ENCODE measurements at regions not wholly inside any gene's neighbourhood (a gene's known extent, or its start where the extent isn't known, plus 50 kb on each side); places are given as distances from the start of the nearest gene placed in this dataset.

- no peak overlapping the region for H3K4me2 ChIP-seq (ENCODE audit: insufficient read depth, low read length)
- no peaks in the 10 kb centered on the region for H3K9me3 ChIP-seq (ENCODE audit: insufficient read depth, low read length, severe bottlenecking)
- TF ChIP-seq CTCF (IDR thresholded peaks at IDR 0.05; ENCODE audit: borderline replicate concordance, extremely low read depth, low read length, poor library complexity, severe bottlenecking) (no peak), EZH2 (IDR thresholded peaks at IDR 0.05; ENCODE audit: borderline replicate concordance, low read depth, low read length, severe bottlenecking) (no peak)
- ATAC-seq (ENCODE audit: insufficient read depth, low read depth) (no peak), DNase-seq (no peak)
- H3K4me3 ChIP-seq (ENCODE audit: low read depth in 1 of 2, low read length in 2 of 2) = no peak overlapping the region
- H2AFZ ChIP-seq (ENCODE audit: low read depth, low read length) = no peak overlapping the region
- no peaks in the 10 kb centered on the region for H3K79me2 ChIP-seq (ENCODE audit: insufficient read depth, low read length)
- no peak overlapping the region for H3K27ac ChIP-seq (ENCODE audit: low read length)
- no peaks in the 10 kb centered on the region for H3K36me3 ChIP-seq (ENCODE audit: insufficient read depth, low read length)
- H3K4me1 ChIP-seq (ENCODE audit: insufficient read depth, low read length) = no peaks in the 10 kb centered on the region
- H4K20me1 ChIP-seq (ENCODE audit: insufficient read depth, low read length) = no peaks in the 10 kb centered on the region
- peaks cover 6% of the 10 kb centered on the region for H3K27me3 ChIP-seq (ENCODE audit: insufficient read depth, low read length, poor library complexity)
- H3K9ac ChIP-seq (ENCODE audit: low read depth, low read length) = no peak overlapping the region
These were observed 274.7 kb upstream of the CTNNB1 start for GRCh38 chr3:40924559-40925141.

- Histone ChIP-seq H3K27me3 (ENCODE audit: insufficient read depth, low read length, poor library complexity) (peaks cover 6% of the 10 kb centered on the region), H4K20me1 (ENCODE audit: insufficient read depth, low read length) (no peaks in the 10 kb centered on the region), H3K9ac (ENCODE audit: low read depth, low read length) (no peak overlapping the region), H3K4me3 (ENCODE audit: low read depth in 1 of 2, low read length in 2 of 2) (no peak overlapping the region), H3K79me2 (ENCODE audit: insufficient read depth, low read length) (no peaks in the 10 kb centered on the region), H3K9me3 (ENCODE audit: insufficient read depth, low read length, severe bottlenecking) (no peaks in the 10 kb centered on the region), H3K4me2 (ENCODE audit: insufficient read depth, low read length) (no peak overlapping the region), H3K36me3 (ENCODE audit: insufficient read depth, low read length) (no peaks in the 10 kb centered on the region), H2AFZ (ENCODE audit: low read depth, low read length) (no peak overlapping the region), H3K27ac (ENCODE audit: low read length) (no peak overlapping the region), H3K4me1 (ENCODE audit: insufficient read depth, low read length) (no peaks in the 10 kb centered on the region)
- TF ChIP-seq EZH2 (IDR thresholded peaks at IDR 0.05; ENCODE audit: borderline replicate concordance, low read depth, low read length, severe bottlenecking) (no peak), CTCF (IDR thresholded peaks at IDR 0.05; ENCODE audit: borderline replicate concordance, extremely low read depth, low read length, poor library complexity, severe bottlenecking) (no peak)
- DNase-seq (no peak), ATAC-seq (ENCODE audit: insufficient read depth, low read depth) (no peak)
These were observed 274.1 kb upstream of the CTNNB1 start for GRCh38 chr3:40925231-40925630.

- Histone ChIP-seq H3K4me2 (ENCODE audit: insufficient read depth, low read length) (no peak overlapping the region), H3K79me2 (ENCODE audit: insufficient read depth, low read length) (no peaks in the 10 kb centered on the region), H2AFZ (ENCODE audit: low read depth, low read length) (no peak overlapping the region), H3K36me3 (ENCODE audit: insufficient read depth, low read length) (no peaks in the 10 kb centered on the region), H3K4me1 (ENCODE audit: insufficient read depth, low read length) (no peaks in the 10 kb centered on the region), H3K9ac (ENCODE audit: low read depth, low read length) (no peak overlapping the region), H4K20me1 (ENCODE audit: insufficient read depth, low read length) (no peaks in the 10 kb centered on the region), H3K27ac (ENCODE audit: low read length) (no peak overlapping the region), H3K4me3 (ENCODE audit: low read depth in 1 of 2, low read length in 2 of 2) (no peak overlapping the region), H3K9me3 (ENCODE audit: insufficient read depth, low read length, severe bottlenecking) (no peaks in the 10 kb centered on the region), H3K27me3 (ENCODE audit: insufficient read depth, low read length, poor library complexity) (peaks cover 6% of the 10 kb centered on the region)
- no peak for TF ChIP-seq EZH2 (IDR thresholded peaks at IDR 0.05; ENCODE audit: borderline replicate concordance, low read depth, low read length, severe bottlenecking)
- no peak for TF ChIP-seq CTCF (IDR thresholded peaks at IDR 0.05; ENCODE audit: borderline replicate concordance, extremely low read depth, low read length, poor library complexity, severe bottlenecking)
- no peak for DNase-seq
- peak; percentile 50; the same call in 2 of the 3 replicates for ATAC-seq (ENCODE audit: insufficient read depth, low read depth)
These were observed 269.2 kb upstream of the CTNNB1 start for GRCh38 chr3:40930131-40930538.

Data from DND-41 (cell line).